Vagina (tissue), 2 donors: ENCODE measurements at regions not wholly inside any gene's neighbourhood (a gene's known extent, or its start where the extent isn't known, plus 50 kb on each side); places are given as distances from the start of the nearest gene placed in this dataset.

Experiments used
- DNase-seq, 2 donors: peaks; one replicate each; pipeline ENCODE4 v3.0.0-alpha.2; 2017; ENCODE audit errors: extremely low spot score in 2 of 2
- H3K27ac ChIP-seq: fragments of 200-600 bp; sonication (generic); one replicate; pipeline ENCODE4 v1.5.1; 2019
- H3K27me3 ChIP-seq: fragments of 200-600 bp; sonication (generic); one replicate; pipeline ENCODE4 v1.5.1; 2019
- H3K36me3 ChIP-seq, 2 donors: fragments of 200-600 bp; sonication (generic); one replicate each; pipeline ENCODE4 v1.5.1; 2017 to 2019
- H3K4me1 ChIP-seq: fragments of 200-600 bp; sonication (generic); one replicate; pipeline ENCODE4 v1.5.1; 2019
- H3K4me3 ChIP-seq, 2 donors: fragments of 200-600 bp; sonication (generic); 1 replicate in 1 of 2; 2 replicates in 1 of 2; pipeline ENCODE4 v1.5.1; 2016 to 2019
- H3K9me3 ChIP-seq: fragments of 200-600 bp; sonication (generic); one replicate; pipeline ENCODE4 v1.5.1; 2019
- CTCF ChIP-seq, 3 experiments: fragments of 450-650 bp in 2 of 3; fragments of 200-600 bp in 1 of 3; sonication (generic) in 1 of 3; IDR thresholded peaks; one replicate each; pipeline ENCODE4 v1.5.1; 2017 to 2019; ENCODE audit warnings: antibody characterized with exemption in 3 of 3, mild to moderate bottlenecking in 2 of 3, moderate library complexity in 2 of 3
- POLR2A ChIP-seq, 2 donors: fragments of 450-650 bp; IDR thresholded peaks; one replicate each; pipeline ENCODE4 v1.6.1; 2017; ENCODE audit warnings: antibody characterized with exemption in 2 of 2, mild to moderate bottlenecking in 2 of 2, moderate library complexity in 2 of 2
- POLR2AphosphoS5 ChIP-seq, 2 donors: sonication (generic); formaldehyde crosslinking; IDR thresholded peaks; one replicate each; pipeline ENCODE4 v1.9.0; 2017; ENCODE audit warnings: antibody characterized with exemption in 2 of 2, mild to moderate bottlenecking in 2 of 2, low read depth in 1 of 2; ENCODE audit not compliant: insufficient read depth in 1 of 2
- intact Hi-C: fragments of 100-400 bp; cut with DNase I; formaldehyde crosslinking; loops from one replicate; pipeline ENCODE4 v1.15.1; 2023

GRCh38 chr7:115106316-115106715, 184.4 kb downstream of the MDFIC start:
- no peaks in the 10 kb centered on the region for H3K27me3 ChIP-seq
- DNase-seq, result no peak
- no peak overlapping the region for H3K27ac ChIP-seq
- TF ChIP-seq POLR2A (IDR thresholded peaks at IDR 0.05) (no peak), CTCF (IDR thresholded peaks at IDR 0.05) (no peak), POLR2AphosphoS5 (IDR thresholded peaks at IDR 0.05; ENCODE audit: insufficient read depth in 1 of 2, low read depth in 1 of 2) (no peak)
- H3K36me3 ChIP-seq, result no peaks in the 10 kb centered on the region
- H3K9me3 ChIP-seq, result no peaks in the 10 kb centered on the region
- H3K4me3 ChIP-seq, result no peak overlapping the region
- intact Hi-C loops, result no loop called here
- H3K4me1 ChIP-seq, result no peaks in the 10 kb centered on the region

- no peaks in the 10 kb centered on the region for H3K9me3 ChIP-seq
- no peaks in the 10 kb centered on the region for H3K4me1 ChIP-seq
- no peak for DNase-seq
- no peaks in the 10 kb centered on the region for H3K36me3 ChIP-seq
- TF ChIP-seq POLR2A (IDR thresholded peaks at IDR 0.05) (no peak), CTCF (IDR thresholded peaks at IDR 0.05) (no peak)
- H3K27ac ChIP-seq, result no peak overlapping the region
- no peaks in the 10 kb centered on the region for H3K27me3 ChIP-seq
- intact Hi-C loops, result no loop called here
- no peak overlapping the region for H3K4me3 ChIP-seq
Observed at GRCh38 chr7:115102738-115103137, 180.8 kb downstream of the MDFIC start.

GRCh38 chr7:115101199-115101598, 179.3 kb downstream of the MDFIC start:
- intact Hi-C loops, result no loop called here
- H3K4me1 ChIP-seq, result no peaks in the 10 kb centered on the region
- DNase-seq, result no peak
- H3K4me3 ChIP-seq, result no peak overlapping the region
- no peaks in the 10 kb centered on the region for H3K36me3 ChIP-seq
- no peak for TF ChIP-seq POLR2A (IDR thresholded peaks at IDR 0.05)
- TF ChIP-seq CTCF (IDR thresholded peaks at IDR 0.05), result no peak
- no peak for TF ChIP-seq POLR2AphosphoS5 (IDR thresholded peaks at IDR 0.05; ENCODE audit: insufficient read depth in 1 of 2, low read depth in 1 of 2)
- H3K27me3 ChIP-seq, result no peaks in the 10 kb centered on the region
- no peak overlapping the region for H3K27ac ChIP-seq
- no peaks in the 10 kb centered on the region for H3K9me3 ChIP-seq

- no peak overlapping the region for H3K27ac ChIP-seq
- no peak for TF ChIP-seq CTCF (IDR thresholded peaks at IDR 0.05)
- no peak for TF ChIP-seq POLR2A (IDR thresholded peaks at IDR 0.05)
- TF ChIP-seq POLR2AphosphoS5 (IDR thresholded peaks at IDR 0.05; ENCODE audit: insufficient read depth in 1 of 2, low read depth in 1 of 2), result no peak
- H3K36me3 ChIP-seq, result no peaks in the 10 kb centered on the region
- H3K9me3 ChIP-seq, result no peaks in the 10 kb centered on the region
- H3K4me3 ChIP-seq, result no peak overlapping the region
- intact Hi-C loops, result no loop called here
- DNase-seq, result no peak
- H3K4me1 ChIP-seq, result no peaks in the 10 kb centered on the region
- H3K27me3 ChIP-seq, result no peaks in the 10 kb centered on the region
Observed at GRCh38 chr7:115099906-115100305, 178.0 kb downstream of the MDFIC start.

- no peak for DNase-seq
- no peak overlapping the region for H3K4me3 ChIP-seq
- intact Hi-C loops, result no loop called here
- H3K36me3 ChIP-seq, result no peaks in the 10 kb centered on the region
- H3K27me3 ChIP-seq, result no peaks in the 10 kb centered on the region
- TF ChIP-seq POLR2A (IDR thresholded peaks at IDR 0.05) (no peak), CTCF (IDR thresholded peaks at IDR 0.05) (no peak), POLR2AphosphoS5 (IDR thresholded peaks at IDR 0.05; ENCODE audit: insufficient read depth in 1 of 2, low read depth in 1 of 2) (no peak)
- H3K4me1 ChIP-seq, result no peaks in the 10 kb centered on the region
- H3K9me3 ChIP-seq, result no peaks in the 10 kb centered on the region
- H3K27ac ChIP-seq, result no peak overlapping the region
Observed at GRCh38 chr7:115097175-115097671, 175.3 kb downstream of the MDFIC start.
